ENCODE measurements at regions not wholly inside any gene's neighbourhood (a gene's known extent, or its start where the extent isn't known, plus 50 kb on each side); places are given as distances from the start of the nearest gene placed in this dataset.

- TF ChIP-seq CTCF (IDR thresholded peaks at IDR 0.05) (no peak), MYC (IDR thresholded peaks at IDR 0.05; ENCODE audit: borderline replicate concordance, low read length) (no peak), MAX (IDR thresholded peaks at IDR 0.05) (no peak), KDM1A (IDR thresholded peaks at IDR 0.05; ENCODE audit: low read depth) (no peak), POLR2A (IDR thresholded peaks at IDR 0.05; ENCODE audit: low read length) (no peak), FOSL2 (IDR thresholded peaks at IDR 0.05) (no peak), FOSL2 (CRISPR knock-in tag; IDR thresholded peaks at IDR 0.05) (no peak), CHD2 (IDR thresholded peaks at IDR 0.05; ENCODE audit: low read length, partially characterized antibody) (no peak), ESRRA (IDR thresholded peaks at IDR 0.05; ENCODE audit: borderline replicate concordance, low read length) (no peak), MAZ (IDR thresholded peaks at IDR 0.05; ENCODE audit: borderline replicate concordance, low read depth, low read length) (no peak), GATA3 (IDR thresholded peaks at IDR 0.05; ENCODE audit: borderline replicate concordance) (no peak), SMC3 (IDR thresholded peaks at IDR 0.05) (no peak)
- TF ChIP-seq, protein P1, sequence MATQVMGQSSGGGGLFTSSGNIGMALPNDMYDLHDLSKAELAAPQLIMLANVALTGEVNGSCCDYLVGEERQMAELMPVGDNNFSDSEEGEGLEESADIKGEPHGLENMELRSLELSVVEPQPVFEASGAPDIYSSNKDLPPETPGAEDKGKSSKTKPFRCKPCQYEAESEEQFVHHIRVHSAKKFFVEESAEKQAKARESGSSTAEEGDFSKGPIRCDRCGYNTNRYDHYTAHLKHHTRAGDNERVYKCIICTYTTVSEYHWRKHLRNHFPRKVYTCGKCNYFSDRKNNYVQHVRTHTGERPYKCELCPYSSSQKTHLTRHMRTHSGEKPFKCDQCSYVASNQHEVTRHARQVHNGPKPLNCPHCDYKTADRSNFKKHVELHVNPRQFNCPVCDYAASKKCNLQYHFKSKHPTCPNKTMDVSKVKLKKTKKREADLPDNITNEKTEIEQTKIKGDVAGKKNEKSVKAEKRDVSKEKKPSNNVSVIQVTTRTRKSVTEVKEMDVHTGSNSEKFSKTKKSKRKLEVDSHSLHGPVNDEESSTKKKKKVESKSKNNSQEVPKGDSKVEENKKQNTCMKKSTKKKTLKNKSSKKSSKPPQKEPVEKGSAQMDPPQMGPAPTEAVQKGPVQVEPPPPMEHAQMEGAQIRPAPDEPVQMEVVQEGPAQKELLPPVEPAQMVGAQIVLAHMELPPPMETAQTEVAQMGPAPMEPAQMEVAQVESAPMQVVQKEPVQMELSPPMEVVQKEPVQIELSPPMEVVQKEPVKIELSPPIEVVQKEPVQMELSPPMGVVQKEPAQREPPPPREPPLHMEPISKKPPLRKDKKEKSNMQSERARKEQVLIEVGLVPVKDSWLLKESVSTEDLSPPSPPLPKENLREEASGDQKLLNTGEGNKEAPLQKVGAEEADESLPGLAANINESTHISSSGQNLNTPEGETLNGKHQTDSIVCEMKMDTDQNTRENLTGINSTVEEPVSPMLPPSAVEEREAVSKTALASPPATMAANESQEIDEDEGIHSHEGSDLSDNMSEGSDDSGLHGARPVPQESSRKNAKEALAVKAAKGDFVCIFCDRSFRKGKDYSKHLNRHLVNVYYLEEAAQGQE (IDR thresholded peaks at IDR 0.05): no peak
Measured at GRCh38 chr3:56887402-56888025, 85.8 kb upstream of the ARHGEF3 start.
